ENCODE measurements at regions not wholly inside any gene's neighbourhood (a gene's known extent, or its start where the extent isn't known, plus 50 kb on each side); places are given as distances from the start of the nearest gene placed in this dataset.

DNA sequence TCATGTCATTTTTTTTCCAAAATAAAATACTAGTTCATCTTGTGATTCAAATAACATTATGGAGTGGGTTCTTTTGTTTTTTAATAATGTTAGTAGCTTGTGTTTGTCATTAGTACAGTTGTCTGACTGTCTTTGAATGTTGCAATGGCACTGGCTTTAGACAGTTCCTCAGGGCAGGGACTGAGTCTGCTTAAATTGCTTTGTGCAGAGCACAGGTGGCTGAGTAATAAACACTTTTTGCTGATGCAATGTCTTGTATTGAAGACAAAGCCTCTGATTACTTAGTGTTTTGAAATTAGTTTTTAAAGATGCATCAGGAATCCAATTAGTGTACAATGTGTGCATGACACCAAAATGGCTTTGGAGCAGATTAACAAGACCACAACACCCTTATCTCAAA is 88.7 kb upstream of the PCDH9 start:
- no peak overlapping the region for H3K27ac ChIP-seq (ENCODE audit: insufficient read depth, low read length)

GRCh38 chr13:67318398-67318797 is 88.3 kb upstream of the PCDH9 start:
- TF ChIP-seq EZH2 (IDR thresholded peaks at IDR 0.05; ENCODE audit: low read length, missing control alignments): no peak
- TF ChIP-seq, protein P1, sequence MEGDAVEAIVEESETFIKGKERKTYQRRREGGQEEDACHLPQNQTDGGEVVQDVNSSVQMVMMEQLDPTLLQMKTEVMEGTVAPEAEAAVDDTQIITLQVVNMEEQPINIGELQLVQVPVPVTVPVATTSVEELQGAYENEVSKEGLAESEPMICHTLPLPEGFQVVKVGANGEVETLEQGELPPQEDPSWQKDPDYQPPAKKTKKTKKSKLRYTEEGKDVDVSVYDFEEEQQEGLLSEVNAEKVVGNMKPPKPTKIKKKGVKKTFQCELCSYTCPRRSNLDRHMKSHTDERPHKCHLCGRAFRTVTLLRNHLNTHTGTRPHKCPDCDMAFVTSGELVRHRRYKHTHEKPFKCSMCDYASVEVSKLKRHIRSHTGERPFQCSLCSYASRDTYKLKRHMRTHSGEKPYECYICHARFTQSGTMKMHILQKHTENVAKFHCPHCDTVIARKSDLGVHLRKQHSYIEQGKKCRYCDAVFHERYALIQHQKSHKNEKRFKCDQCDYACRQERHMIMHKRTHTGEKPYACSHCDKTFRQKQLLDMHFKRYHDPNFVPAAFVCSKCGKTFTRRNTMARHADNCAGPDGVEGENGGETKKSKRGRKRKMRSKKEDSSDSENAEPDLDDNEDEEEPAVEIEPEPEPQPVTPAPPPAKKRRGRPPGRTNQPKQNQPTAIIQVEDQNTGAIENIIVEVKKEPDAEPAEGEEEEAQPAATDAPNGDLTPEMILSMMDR (conservative IDR thresholded peaks at IDR 0.05 in 1 of 2, IDR thresholded peaks at IDR 0.05 in 1 of 2; ENCODE audit: low read depth in 1 of 2, low read length in 2 of 2): no peak
- Histone ChIP-seq H3K4me2 (ENCODE audit: extremely low read depth, insufficient read depth, low read length) (no peak overlapping the region), H4K20me1 (ENCODE audit: control insufficient read depth, extremely low read depth, insufficient read depth, low read length) (no peaks in the 10 kb centered on the region), H3K4me3 (replicated peaks in 1 of 4; ENCODE audit: control extremely low read depth in 1 of 4, insufficient read depth in 1 of 4, low read depth in 3 of 4, low read length in 4 of 4) (no peak overlapping the region), H3K27ac (ENCODE audit: insufficient read depth, low read length) (no peak overlapping the region), H3K36me3 (ENCODE audit: control insufficient read depth, insufficient read depth, low read length) (no peaks in the 10 kb centered on the region), H3K9ac (ENCODE audit: insufficient read depth, low read length) (no peak overlapping the region), H3K79me2 (ENCODE audit: control insufficient read depth, insufficient read depth, low read length) (no peaks in the 10 kb centered on the region), H2AFZ (ENCODE audit: low read length) (no peak overlapping the region), H3K9me3 (ENCODE audit: control insufficient read depth, insufficient read depth, low read depth, low read length) (no peaks in the 10 kb centered on the region), H3K4me1 (ENCODE audit: control insufficient read depth, extremely low read depth, insufficient read depth, low read length) (no peaks in the 10 kb centered on the region), H3K27me3 (ENCODE audit: control insufficient read depth, insufficient read depth, low read length) (no peaks in the 10 kb centered on the region)
- DNase-seq (ENCODE audit: low read depth in 2 of 2): peak in 1 of 2 donors; percentile 17

More for the DNA sequence above, 88.7 kb upstream of the PCDH9 start:
- H3K9me3 ChIP-seq (ENCODE audit: control insufficient read depth, insufficient read depth, low read depth, low read length): no peaks in the 10 kb centered on the region
- no peaks in the 10 kb centered on the region for H4K20me1 ChIP-seq (ENCODE audit: control insufficient read depth, extremely low read depth, insufficient read depth, low read length)
- no peaks in the 10 kb centered on the region for H3K4me1 ChIP-seq (ENCODE audit: control insufficient read depth, extremely low read depth, insufficient read depth, low read length)
- no peaks in the 10 kb centered on the region for H3K79me2 ChIP-seq (ENCODE audit: control insufficient read depth, insufficient read depth, low read length)
- no peak overlapping the region for H3K4me3 ChIP-seq (replicated peaks in 1 of 4; ENCODE audit: control extremely low read depth in 1 of 4, insufficient read depth in 1 of 4, low read depth in 3 of 4, low read length in 4 of 4)
- H3K36me3 ChIP-seq (ENCODE audit: control insufficient read depth, insufficient read depth, low read length): no peaks in the 10 kb centered on the region
- no peak for TF ChIP-seq EZH2 (IDR thresholded peaks at IDR 0.05; ENCODE audit: low read length, missing control alignments)
- TF ChIP-seq, protein P1 (conservative IDR thresholded peaks at IDR 0.05 in 1 of 2, IDR thresholded peaks at IDR 0.05 in 1 of 2; ENCODE audit: low read depth in 1 of 2, low read length in 2 of 2): no peak
- H3K9ac ChIP-seq (ENCODE audit: insufficient read depth, low read length): no peak overlapping the region
- H3K4me2 ChIP-seq (ENCODE audit: extremely low read depth, insufficient read depth, low read length): no peak overlapping the region
- DNase-seq (ENCODE audit: low read depth in 2 of 2): no peak
- H3K27me3 ChIP-seq (ENCODE audit: control insufficient read depth, insufficient read depth, low read length): no peaks in the 10 kb centered on the region
- no peak overlapping the region for H2AFZ ChIP-seq (ENCODE audit: low read length)

- Histone ChIP-seq H3K27me3 (ENCODE audit: control insufficient read depth, insufficient read depth, low read length) (no peaks in the 10 kb centered on the region), H3K4me1 (ENCODE audit: control insufficient read depth, extremely low read depth, insufficient read depth, low read length) (no peaks in the 10 kb centered on the region), H2AFZ (ENCODE audit: low read length) (no peak overlapping the region), H3K79me2 (ENCODE audit: control insufficient read depth, insufficient read depth, low read length) (no peaks in the 10 kb centered on the region), H3K4me2 (ENCODE audit: extremely low read depth, insufficient read depth, low read length) (no peak overlapping the region), H3K27ac (ENCODE audit: insufficient read depth, low read length) (no peak overlapping the region), H3K36me3 (ENCODE audit: control insufficient read depth, insufficient read depth, low read length) (no peaks in the 10 kb centered on the region), H3K9me3 (ENCODE audit: control insufficient read depth, insufficient read depth, low read depth, low read length) (no peaks in the 10 kb centered on the region), H4K20me1 (ENCODE audit: control insufficient read depth, extremely low read depth, insufficient read depth, low read length) (no peaks in the 10 kb centered on the region), H3K9ac (ENCODE audit: insufficient read depth, low read length) (no peak overlapping the region), H3K4me3 (replicated peaks in 1 of 4; ENCODE audit: control extremely low read depth in 1 of 4, insufficient read depth in 1 of 4, low read depth in 3 of 4, low read length in 4 of 4) (no peak overlapping the region)
- TF ChIP-seq EZH2 (IDR thresholded peaks at IDR 0.05; ENCODE audit: low read length, missing control alignments): no peak
- TF ChIP-seq, protein P1 (conservative IDR thresholded peaks at IDR 0.05 in 1 of 2, IDR thresholded peaks at IDR 0.05 in 1 of 2; ENCODE audit: low read depth in 1 of 2, low read length in 2 of 2): no peak
- DNase-seq (ENCODE audit: low read depth in 2 of 2): no peak
Observed at GRCh38 chr13:67314405-67314804, 84.3 kb upstream of the PCDH9 start.

Data from fibroblast of lung (primary cell).